NCI-H82 (cell line): ENCODE measurements at regions not wholly inside any gene's neighbourhood (a gene's known extent, or its start where the extent isn't known, plus 50 kb on each side); places are given as distances from the start of the nearest gene placed in this dataset.

Experiments
- DNase-seq: peaks from one replicate; lab custom pipeline; 2025; lab: John Stamatoyannopoulos, UW

DNA sequence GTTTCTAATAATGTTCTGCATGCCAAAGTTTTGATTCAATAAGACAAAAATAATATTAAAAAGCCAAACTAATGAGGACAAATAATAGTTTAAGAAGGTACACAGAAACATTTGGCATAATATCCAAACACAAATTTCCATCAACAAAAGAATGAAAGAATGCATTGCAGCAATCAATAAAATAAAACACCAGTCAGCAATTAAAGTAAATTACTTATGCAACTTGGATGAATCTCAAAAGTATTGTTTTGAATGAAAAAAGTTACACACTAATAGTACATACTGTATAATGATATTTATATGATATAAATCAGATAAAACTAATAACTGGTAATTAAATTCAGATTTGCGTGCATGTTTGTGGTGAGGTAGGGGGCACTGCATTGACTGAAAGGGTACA, 285.5 kb upstream of the PCDH10 start:
- DNase-seq = no peak

DNA sequence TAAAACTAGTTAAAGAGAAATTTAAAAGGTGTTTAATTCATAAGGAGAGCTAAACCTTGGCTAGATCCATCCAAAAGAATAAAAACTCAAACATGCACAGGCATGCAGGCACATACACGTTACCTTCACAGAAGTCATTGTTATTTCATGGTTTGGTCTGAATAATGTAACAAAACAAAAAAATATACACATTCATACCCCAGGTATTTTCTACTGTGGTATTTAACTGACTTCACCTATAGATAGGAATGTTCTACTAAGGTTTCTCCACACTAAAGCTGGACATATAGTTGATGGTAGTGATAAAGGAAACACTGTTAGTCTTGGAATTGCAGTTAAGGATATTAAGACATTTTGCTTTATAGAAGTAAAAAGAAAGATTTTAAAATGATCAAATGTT, 283.6 kb upstream of the PCDH10 start:
- no peak for DNase-seq

DNA sequence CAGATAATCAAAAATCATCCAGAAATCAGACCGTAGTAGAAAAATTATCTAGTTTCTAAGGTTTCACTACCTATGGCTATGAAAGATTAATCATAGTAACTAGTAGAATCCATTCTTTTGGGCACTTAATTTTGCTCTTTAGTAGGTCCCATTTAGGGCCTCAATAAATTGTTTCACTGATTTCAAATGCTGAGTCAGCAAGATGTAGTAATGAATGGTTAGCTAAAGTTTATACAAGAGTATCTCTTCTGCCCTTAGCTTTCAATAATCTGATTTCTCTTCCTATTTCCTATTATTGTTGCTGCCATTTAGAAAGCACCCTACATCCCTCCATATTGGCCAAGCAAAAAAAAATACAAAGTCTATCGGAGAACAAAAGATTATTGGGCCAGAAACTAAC, 283.2 kb upstream of the PCDH10 start:
- DNase-seq = no peak

DNA sequence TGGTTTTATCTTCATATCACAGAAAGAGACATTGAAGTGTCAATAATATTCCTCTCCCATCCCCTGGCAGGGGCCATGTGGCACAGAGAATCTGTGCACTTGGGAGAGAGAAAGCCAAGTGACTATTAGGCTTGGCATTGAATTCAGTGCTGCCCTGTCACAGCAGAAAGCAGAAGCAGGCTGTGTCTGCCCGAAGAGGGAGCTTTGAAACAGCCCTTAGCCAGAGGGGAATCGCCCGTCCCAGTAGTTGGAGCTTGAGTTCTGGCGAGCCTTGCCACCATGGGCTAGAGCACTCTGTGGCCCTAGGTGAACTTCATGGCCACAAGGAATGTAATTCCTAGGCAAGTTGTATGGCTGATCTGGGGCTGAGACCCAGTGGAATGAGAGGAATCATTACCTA, 282.5 kb upstream of the PCDH10 start:
- DNase-seq = no peak

DNA sequence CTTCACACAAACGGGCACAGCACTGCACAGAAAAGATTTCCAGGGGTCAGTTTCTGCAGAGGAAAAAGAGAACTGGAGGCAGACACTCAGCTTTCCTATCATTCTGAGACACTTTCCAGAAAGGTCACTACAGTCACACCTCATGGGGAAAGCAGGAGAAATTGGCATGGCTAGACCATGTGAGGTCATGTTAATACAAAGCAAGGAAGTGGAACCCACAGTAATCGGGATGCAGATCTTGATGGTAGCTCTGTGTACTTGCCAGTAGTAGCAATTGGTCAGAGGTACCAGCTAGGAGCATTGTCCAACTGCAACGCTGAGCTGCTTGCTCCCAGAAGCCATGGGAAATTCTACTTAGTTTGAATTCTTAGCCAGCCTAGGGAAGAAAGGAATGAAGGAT, 255.3 kb upstream of the PCDH10 start:
- no peak for DNase-seq

DNA sequence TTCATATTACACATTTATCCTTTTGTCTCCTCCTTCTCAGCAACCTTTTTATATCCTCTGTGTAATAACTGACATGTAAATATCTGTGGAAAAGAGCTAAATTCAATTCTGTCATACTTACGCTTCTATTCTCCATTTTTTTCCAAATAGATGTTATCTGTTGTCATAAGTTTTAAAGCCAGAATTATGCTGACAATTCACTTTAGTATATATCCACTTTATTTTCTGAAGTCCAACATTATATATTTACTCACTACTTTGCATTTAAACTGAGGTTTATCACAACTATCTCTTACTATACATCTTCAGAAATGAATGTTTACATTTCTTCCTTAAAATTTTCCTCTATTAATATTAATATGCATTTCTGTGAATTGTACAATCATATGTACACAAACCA, 247.9 kb upstream of the PCDH10 start:
- DNase-seq = no peak

DNA sequence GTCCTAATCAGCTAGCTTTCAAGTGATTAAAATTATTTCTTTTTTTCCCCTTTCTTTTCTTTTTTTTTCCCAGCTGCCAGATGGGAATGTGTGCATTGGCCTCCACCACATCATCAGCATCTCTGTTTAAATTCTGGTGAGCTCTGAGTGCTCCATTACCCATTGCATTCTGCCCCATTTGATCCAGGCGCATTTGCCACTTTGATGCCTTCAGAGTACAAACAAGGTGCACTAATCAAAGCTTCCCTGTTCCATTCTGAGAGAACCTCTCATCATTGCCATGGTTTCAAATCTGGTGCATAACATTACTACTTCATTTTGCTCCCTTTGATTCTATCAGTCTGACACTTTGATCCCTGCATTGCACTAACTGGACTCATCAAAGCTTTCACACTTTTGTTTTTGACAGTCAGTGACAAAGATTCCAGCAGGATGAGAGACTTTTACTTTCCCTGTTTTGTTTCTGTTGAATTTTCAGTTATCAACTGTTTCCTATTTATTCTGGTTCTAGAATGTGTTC, 238.8 kb upstream of the PCDH10 start:
- no peak for DNase-seq

DNA sequence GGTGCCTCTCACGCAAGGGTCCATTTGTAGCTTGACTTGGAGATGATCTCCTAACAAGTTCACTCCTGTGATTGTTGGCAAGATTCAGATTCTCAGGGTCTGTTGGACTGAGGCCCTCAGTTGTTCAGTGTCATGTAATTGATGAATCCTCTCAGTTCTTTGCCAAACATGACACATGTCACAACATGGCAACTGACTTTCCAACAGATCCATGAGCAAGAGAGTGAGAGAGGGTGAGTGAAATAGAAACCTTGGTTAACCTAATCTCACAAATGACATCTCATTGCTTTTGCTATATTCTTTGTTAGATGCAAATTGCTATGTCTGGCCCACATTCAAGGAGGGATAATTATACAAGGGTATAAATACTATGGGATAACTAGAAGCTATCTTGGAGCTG, 231.0 kb upstream of the PCDH10 start:
- DNase-seq = no peak

DNA sequence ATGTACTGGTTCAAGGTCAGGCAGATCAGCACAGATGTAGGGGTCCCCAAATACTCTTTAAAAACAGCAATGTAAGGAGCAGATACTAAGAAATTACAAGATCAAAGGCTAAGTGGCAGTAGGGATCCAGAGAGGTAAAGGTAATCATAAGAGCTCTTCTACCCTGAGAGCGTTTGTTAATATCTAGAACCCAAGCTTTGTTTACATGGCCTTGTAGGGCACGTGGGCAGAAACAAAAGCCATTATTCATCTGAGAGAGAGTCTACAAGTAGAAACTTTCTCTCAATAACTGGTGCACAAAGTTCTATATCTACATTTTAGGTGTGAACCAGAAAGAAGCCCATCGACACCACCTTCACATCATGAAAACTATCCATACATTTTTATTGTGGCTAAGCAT, 225.6 kb upstream of the PCDH10 start:
- no peak for DNase-seq

DNA sequence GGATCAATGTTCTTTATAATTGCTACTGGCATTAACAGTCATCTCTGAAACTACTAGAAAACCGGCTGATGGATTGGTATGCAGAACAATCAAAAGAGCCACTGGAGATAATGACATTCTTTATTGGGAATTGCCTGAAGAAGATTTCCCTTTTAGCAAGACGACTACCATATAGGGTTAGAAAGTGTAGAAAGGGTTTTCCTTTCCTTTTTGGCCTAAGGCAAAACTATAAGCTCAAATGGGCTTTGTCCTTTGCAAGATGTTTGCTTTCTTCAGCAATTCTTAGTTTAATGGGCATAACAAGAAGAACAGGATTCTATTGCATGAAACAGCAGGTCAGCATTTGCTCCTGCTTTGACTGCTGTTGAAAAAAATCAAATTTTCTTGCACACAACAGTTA, 214.2 kb upstream of the PCDH10 start:
- DNase-seq = no peak

DNA sequence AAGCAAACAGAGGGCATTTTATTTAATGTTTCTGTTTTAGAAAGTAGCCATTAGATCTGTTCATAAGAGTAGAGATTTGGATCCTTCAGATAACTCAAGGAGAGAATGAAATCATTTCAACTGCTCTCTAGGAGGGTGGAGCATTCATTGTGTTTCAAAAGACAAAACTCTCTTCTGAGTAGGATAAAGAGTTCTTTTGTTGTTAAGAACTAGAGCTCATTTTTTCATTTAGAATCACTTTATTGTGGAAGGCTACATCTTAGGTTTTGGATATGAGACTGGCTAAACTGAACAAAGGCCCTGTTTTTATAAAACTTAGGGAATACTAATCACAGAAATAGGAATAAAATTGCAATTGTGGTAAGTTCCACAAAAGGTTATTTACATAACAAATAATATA, 193.9 kb upstream of the PCDH10 start:
- no peak for DNase-seq

DNA sequence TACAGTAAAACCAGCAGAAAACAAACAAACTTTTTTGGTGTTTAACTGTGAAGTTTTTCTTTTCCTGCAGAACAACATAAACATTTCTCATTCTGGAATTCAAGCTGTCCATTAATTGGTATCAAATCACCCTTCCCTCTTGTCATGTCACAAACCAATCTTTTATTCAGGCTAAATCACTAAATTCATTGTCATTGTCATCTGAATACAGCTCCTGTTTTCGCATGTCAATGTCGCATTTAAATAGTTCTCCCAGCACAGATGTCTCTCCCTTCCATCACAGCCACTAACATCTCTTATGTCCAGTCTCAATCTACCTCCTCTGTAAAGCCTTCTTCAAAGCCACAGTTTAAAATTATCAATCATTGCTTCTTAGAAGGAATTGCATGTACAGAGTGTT, 192.1 kb upstream of the PCDH10 start:
- no peak for DNase-seq

DNA sequence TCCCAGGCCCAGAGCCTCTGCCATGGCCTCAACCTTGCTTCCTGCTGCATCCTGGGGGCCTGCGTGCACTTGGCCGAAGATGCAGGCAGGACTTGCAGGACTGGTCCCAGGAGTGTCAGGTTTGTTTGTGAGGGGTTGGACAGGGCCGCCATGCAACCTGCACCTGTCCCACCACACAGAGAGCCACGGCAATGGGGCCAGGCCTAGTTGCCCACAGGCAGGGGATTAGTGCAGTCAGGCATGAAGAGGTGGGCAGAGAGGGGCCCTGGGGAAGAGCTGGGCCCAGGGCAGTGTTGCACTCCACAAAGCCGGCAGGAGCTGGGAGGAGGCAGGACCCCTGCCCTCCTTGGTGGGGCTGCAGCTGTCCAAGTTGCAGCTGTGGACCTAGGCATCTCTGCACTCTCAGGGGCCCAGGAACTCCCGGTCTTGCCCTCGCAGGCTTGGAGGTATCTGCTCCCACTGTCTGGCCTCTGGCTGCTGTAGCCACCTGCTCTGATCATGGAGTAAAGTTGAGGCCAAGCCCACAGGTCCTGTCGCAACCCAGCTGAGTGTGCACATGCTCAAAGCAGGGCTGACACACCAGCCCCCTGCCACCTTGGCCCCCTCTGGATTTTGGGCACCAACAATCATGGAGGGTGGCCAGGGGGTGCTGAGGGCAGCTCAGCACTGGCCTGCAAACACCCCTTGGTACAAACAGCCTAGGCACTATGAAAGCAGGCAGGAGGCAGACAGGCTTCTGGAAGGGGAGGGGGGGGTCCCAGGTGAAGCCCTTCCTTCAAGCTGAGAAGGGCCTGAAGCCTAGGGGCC, 190.4 kb upstream of the PCDH10 start:
- DNase-seq = no peak

DNA sequence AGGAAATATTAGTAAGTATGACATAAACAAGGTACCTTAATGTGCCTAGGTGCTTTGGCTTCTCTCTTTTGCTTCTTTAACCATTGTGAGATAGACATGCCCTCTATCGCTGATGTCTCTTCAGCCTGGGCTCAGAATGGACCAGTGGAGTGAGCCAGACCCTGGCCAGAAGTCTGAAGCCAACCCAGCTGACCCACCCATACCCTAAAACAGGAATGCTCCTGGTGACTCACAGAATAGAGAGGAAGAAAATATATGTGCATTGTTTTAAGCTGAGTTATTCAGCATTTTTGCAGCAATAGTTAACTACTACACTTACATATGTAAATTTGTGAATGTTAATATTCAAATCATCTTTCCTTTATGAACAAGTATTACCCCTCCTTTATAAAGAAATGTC, 167.5 kb upstream of the PCDH10 start:
- no peak for DNase-seq

DNA sequence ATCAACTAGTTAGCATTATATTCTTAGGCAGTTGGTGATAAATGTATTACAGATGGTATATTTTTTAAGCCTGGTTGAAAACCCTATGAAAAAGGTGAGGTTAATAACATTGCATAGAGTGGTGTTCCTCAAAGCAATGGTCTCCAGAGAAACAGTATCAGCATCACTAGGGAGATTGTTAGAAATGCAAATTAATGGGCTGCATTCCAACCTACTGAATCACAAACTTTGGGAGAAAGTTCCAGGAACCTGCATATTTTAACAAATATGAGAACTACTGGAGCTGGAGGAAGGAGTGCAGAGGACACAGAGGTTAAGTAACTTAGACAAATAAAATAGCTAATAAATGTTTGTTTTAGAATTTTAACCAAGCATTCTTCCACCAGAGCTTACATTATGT, 166.9 kb upstream of the PCDH10 start:
- DNase-seq = no peak

DNA sequence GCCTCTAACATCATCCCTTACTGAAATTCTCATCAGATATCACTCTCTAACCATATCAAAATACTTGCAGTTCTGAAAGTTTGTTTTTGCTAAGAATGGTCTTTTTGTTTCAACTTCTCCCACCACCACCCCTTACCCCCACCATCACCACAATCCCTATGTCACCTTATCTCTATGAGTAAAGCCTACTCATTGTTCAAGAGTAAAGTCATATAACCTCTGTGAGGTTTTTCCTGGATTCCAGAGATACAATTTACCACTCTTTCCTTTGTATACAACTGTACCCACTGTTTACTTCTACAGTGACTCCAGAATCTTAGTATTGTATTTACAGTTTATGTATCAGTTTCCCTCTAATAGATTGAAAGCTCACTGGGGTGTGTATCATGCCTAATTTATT, 158.0 kb upstream of the PCDH10 start:
- no peak for DNase-seq

DNA sequence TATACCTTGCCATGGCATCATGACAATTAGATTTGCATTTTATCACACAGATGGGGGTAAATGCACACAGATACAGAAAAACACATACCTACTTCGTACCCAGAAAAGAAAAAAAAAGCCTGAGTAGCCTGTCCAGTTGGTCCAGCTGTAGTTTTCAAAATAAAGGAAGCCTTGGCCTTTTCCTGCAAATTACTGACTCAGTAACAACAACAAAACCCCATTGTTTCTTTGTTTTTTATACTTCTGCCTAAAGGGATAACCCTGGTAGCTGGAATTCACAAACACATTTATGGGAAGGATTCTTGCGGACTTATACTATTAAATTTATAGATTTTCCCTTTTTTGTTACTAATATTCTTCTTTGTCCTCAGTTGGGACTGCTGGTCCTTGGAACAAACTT, 156.4 kb upstream of the PCDH10 start:
- no peak for DNase-seq

DNA sequence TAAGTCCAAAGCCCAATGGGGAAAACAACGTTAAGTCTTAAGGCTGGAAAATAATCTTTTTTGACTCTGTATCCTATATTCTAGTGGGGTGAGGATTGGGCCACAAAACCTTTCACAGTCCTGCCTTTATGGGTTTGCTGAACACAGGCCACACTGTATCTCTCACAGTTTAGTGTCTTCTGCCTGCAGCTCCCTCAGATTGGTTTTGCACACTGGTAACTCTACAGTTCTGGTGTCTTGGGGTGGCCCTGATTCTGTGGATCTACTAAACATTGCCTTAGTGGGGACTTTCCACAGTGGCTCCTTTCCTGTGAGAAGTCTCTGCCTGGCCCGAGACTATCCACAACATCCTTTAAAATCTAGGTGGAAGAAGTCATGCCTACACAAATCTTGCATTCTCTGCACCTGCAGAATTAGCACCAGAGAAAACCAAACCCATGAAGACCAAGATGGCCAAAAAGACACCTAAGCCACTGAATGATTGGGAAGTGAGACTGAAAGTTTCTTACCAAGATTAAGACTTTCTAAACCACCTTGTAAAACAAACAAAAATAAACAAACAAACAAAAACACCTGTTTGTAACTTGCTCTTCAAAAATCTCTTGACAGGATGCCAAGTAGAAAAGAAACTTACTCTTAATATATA, 150.4 kb upstream of the PCDH10 start:
- DNase-seq = no peak

DNA sequence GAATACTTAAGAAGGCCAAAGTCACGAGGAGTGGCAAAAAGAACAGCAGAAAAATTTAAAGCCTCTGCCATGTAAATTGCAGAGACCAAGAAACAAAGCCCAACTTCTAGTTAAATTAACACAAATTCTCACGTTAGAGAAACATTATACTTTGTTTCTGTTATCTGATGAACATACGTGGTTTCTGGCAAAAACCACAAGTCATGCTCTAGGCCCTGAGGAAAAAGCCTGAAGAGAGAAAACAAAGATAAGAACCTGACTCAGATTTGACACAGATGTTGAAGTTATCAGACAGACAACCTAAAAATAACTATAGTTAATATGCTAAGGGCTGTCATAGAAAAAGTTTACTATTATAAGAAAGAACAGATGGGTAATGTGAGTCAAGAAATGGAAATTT, 149.1 kb upstream of the PCDH10 start:
- DNase-seq = no peak

DNA sequence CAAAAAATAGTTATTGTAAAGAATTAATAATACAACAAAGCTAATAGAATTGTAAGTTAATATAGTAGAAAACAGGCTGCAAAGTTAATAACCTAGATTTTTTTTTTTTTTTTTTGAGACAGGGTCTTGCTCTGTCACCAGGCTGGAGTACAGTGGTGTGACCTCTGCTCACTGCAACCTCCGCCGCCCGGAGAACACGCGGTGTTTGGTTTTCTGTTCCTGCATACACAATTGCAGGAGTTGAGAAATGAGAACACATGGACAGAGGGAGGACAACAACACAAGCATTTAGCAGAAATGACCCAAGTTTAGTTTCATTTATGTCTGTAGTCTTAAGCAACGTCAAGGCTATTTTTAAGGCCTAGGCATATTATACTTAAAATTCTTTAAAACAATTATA, 145.9 kb upstream of the PCDH10 start:
- DNase-seq = no peak

DNA sequence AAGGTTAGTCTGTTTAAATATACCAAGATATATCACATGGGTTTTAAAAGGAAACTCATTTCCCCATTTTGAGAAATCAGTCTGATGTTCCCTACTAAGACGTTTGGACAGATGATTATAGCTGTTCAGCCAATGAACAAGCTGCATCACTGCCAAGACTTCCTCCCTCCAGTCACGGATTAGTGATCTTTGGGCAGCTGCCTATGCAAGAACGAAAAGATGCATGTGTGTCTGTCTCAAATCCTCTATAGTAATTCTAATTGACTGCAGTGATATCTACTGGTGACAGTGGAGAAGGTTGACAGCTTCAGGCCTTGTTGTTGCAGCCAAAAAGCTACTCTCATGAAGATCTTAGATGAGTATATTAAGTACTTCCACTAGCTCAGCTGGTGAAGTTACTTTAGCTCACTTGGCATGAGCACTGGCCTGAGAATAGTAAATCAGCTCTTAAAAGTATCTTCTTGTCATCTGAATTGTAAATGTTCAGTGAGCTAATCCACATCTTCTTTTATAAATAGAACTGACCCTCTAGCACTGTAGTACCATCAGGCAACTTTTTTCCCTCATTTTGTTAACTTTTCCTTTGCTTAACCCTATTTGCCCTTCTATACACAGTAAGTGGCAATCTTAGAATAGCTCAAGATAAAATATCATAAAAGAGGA, 134.5 kb upstream of the PCDH10 start:
- peak; percentile 45 for DNase-seq

DNA sequence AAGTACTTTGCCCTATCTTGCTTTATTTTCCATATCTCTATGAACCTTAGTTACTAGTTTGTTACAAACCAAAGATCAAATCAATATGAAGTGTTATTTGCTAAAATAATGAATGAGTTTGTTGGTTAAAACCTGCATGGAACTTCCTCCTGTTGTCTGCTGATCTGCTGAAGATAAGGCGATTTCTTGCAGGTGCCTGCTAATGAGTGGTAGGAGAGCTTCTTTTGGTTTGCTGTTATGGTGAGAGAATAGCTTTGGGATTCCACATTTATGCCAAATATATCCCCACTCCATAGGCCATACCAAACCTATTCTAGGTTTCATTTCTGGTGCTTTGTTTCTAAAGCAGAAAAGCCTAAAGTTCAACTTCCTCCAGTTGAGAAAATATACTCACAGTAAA, 103.8 kb upstream of the PCDH10 start:
- DNase-seq = no peak

DNA sequence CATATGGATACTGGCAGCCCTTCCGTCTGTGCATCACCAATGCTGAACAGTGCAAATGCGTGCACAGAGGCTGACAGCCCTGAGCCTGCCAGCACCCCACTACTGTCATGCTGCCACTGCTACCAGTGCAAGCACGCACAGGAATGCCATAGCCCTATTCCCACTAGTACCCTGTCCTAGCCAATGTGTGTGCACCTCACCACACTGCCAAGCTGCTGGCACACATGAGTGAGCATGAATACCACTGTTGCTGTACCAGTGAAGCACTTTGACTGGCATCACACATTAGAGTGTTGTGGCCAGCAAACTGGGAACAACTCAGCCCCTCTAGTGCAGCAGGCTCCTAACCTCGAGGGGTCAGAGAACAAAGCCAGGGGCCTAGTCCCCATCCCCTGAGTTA, 102.9 kb upstream of the PCDH10 start:
- DNase-seq = no peak
